HEK293T (cell line): ENCODE measurements at regions not wholly inside any gene's neighbourhood (a gene's known extent, or its start where the extent isn't known, plus 50 kb on each side); places are given as distances from the start of the nearest gene placed in this dataset.

Source experiments
- CTCF ChIA-PET: fragments of 350-600 bp; formaldehyde crosslinking; extraction: SDS; loops from one replicate; lab custom pipeline; 2021; ENCODE audit warnings: antibody characterized with exemption, inconsistent platforms; lab: Yijun Ruan, JAX
- POLR2A ChIA-PET: fragments of 350-600 bp; formaldehyde crosslinking; extraction: SDS; loops from one replicate; lab custom pipeline; 2020; ENCODE audit warnings: antibody characterized with exemption, inconsistent platforms; lab: Yijun Ruan, JAX
- DNase-seq: peaks from one replicate; pipeline ENCODE4 v3.0.0; 2012; ENCODE audit warnings: mixed read lengths; ENCODE audit errors: extremely low spot score
- ARNT ChIP-seq: fragments of 450-650 bp; IDR thresholded peaks from 2 replicates; pipeline ENCODE4 v1.6.1; 2017; ENCODE audit warnings: mild to moderate bottlenecking
- BHLHE40 ChIP-seq: fragments of 450-650 bp; IDR thresholded peaks from 2 replicates; pipeline ENCODE4 v1.6.1; 2016; ENCODE audit warnings: mild to moderate bottlenecking, moderate library complexity, borderline replicate concordance
- CTBP1 ChIP-seq: fragments of 450-650 bp; IDR thresholded peaks from 2 replicates; pipeline ENCODE4 v1.6.1; 2016; ENCODE audit warnings: borderline replicate concordance
- ELF4 ChIP-seq: fragments of 450-650 bp; IDR thresholded peaks from 2 replicates; pipeline ENCODE4 v1.6.1; 2017; ENCODE audit warnings: antibody characterized with exemption
- FOXA1 ChIP-seq: fragments of 450-650 bp; IDR thresholded peaks from 2 replicates; pipeline ENCODE4 v1.6.1; 2016; ENCODE audit warnings: mild to moderate bottlenecking
- FOXK2 ChIP-seq: fragments of 450-650 bp; IDR thresholded peaks from 2 replicates; pipeline ENCODE4 v1.6.1; 2016; ENCODE audit warnings: mild to moderate bottlenecking
- FOXM1 ChIP-seq: fragments of 450-650 bp; IDR thresholded peaks from 2 replicates; pipeline ENCODE4 v1.6.1; 2017; ENCODE audit warnings: mild to moderate bottlenecking, borderline replicate concordance
- HDGF ChIP-seq: fragments of 450-650 bp; IDR thresholded peaks from 2 replicates; pipeline ENCODE4 v1.6.1; 2017; ENCODE audit warnings: antibody characterized with exemption, borderline replicate concordance
- L3MBTL2 ChIP-seq: fragments of 450-650 bp; conservative IDR thresholded peaks from 2 replicates; pipeline ENCODE4 v1.6.1; 2016; ENCODE audit warnings: mild to moderate bottlenecking
- LEF1 ChIP-seq: fragments of 450-650 bp; IDR thresholded peaks from 2 replicates; pipeline ENCODE4 v1.6.1; 2017; ENCODE audit warnings: mild to moderate bottlenecking, borderline replicate concordance
- NFRKB ChIP-seq: fragments of 450-650 bp; IDR thresholded peaks from 2 replicates; pipeline ENCODE4 v1.6.1; 2016; ENCODE audit warnings: mild to moderate bottlenecking, moderate library complexity
- PKNOX1 ChIP-seq: fragments of 450-650 bp; IDR thresholded peaks from 2 replicates; pipeline ENCODE4 v1.6.1; 2016
- SP1 ChIP-seq: fragments of 450-650 bp; IDR thresholded peaks from 2 replicates; pipeline ENCODE4 v1.6.1; 2017
- SUZ12 ChIP-seq: fragments of 450-650 bp; IDR thresholded peaks from 2 replicates; pipeline ENCODE4 v1.6.1; 2016; ENCODE audit warnings: mild to moderate bottlenecking
- TARDBP ChIP-seq: fragments of 450-650 bp; IDR thresholded peaks from 2 replicates; pipeline ENCODE4 v1.6.1; 2016
- ZNF384 ChIP-seq: fragments of 450-650 bp; IDR thresholded peaks from 2 replicates; pipeline ENCODE4 v1.6.1; 2016

GRCh38 chr4:122045533-122045932, 93.7 kb upstream of the TRPC3 start:
- CTCF ChIA-PET: no interaction called here
- TF ChIP-seq FOXA1: no peak
- no peak for TF ChIP-seq L3MBTL2
- TF ChIP-seq FOXK2: no peak
- no peak for TF ChIP-seq BHLHE40
- no peak for TF ChIP-seq TARDBP
- no peak for TF ChIP-seq LEF1
- TF ChIP-seq PKNOX1: no peak
- no peak for TF ChIP-seq FOXM1
- no peak for TF ChIP-seq SP1
- no peak for TF ChIP-seq CTBP1
- TF ChIP-seq ELF4: no peak
- TF ChIP-seq NFRKB: no peak
- TF ChIP-seq HDGF: no peak
- no peak for TF ChIP-seq ZNF384
- TF ChIP-seq SUZ12: no peak
- no peak for TF ChIP-seq ARNT
- POLR2A ChIA-PET: no interaction called here
- DNase-seq: peak; percentile 36

GRCh38 chr4:122044501-122044900, 92.6 kb upstream of the TRPC3 start:
- POLR2A ChIA-PET: no interaction called here
- CTCF ChIA-PET: interaction anchor here (0.6 kb wide), 1 partner anchor 885 kb away, joined by 5 read pairs; no protein-coding TSS in a partner anchor
- no peak for DNase-seq

GRCh38 chr4:122041312-122041711, 89.5 kb upstream of the TRPC3 start:
- TF ChIP-seq FOXK2 (no peak), NFRKB (no peak), BHLHE40 (no peak), L3MBTL2 (no peak)
- DNase-seq: no peak
- ChIA-PET CTCF (no interaction called here), POLR2A (no interaction called here)

More at GRCh38 chr4:122044501-122044900, 92.6 kb upstream of the TRPC3 start:
- no peak for TF ChIP-seq ZNF384
- no peak for TF ChIP-seq TARDBP
- TF ChIP-seq FOXM1: no peak
- TF ChIP-seq LEF1: no peak
- TF ChIP-seq ELF4: no peak
- TF ChIP-seq CTBP1: no peak
- TF ChIP-seq PKNOX1: no peak
- no peak for TF ChIP-seq SUZ12
- no peak for TF ChIP-seq BHLHE40
- TF ChIP-seq SP1: no peak
- no peak for TF ChIP-seq FOXA1
- TF ChIP-seq FOXK2: no peak
- TF ChIP-seq ARNT: no peak
- no peak for TF ChIP-seq HDGF
- TF ChIP-seq NFRKB: no peak
- no peak for TF ChIP-seq L3MBTL2

- POLR2A ChIA-PET: no interaction called here
- TF ChIP-seq CTBP1 (no peak), SP1 (no peak), PKNOX1 (no peak), FOXK2 (no peak), L3MBTL2 (no peak), FOXA1 (no peak), ARNT (no peak), LEF1 (no peak), SUZ12 (no peak), HDGF (no peak), ELF4 (no peak), BHLHE40 (no peak), TARDBP (no peak)
- CTCF ChIA-PET: no interaction called here
- no peak for DNase-seq
Measured at GRCh38 chr4:122038896-122039295, 87.0 kb upstream of the TRPC3 start.

- no peak for TF ChIP-seq TARDBP
- ChIA-PET POLR2A (no interaction called here), CTCF (no interaction called here)
- no peak for DNase-seq
Measured at GRCh38 chr4:122034619-122035018, 82.8 kb upstream of the TRPC3 start.

- POLR2A ChIA-PET: no interaction called here
- no peak for DNase-seq
- CTCF ChIA-PET: no interaction called here
- TF ChIP-seq BHLHE40: no peak
- no peak for TF ChIP-seq CTBP1
- TF ChIP-seq TARDBP: no peak
- TF ChIP-seq L3MBTL2: no peak
- no peak for TF ChIP-seq SUZ12
- no peak for TF ChIP-seq ELF4
- TF ChIP-seq FOXA1: no peak
- no peak for TF ChIP-seq FOXK2
- no peak for TF ChIP-seq PKNOX1
- no peak for TF ChIP-seq SP1
- no peak for TF ChIP-seq LEF1
- no peak for TF ChIP-seq HDGF
- no peak for TF ChIP-seq NFRKB
- no peak for TF ChIP-seq FOXM1
- TF ChIP-seq ARNT: no peak
- TF ChIP-seq ZNF384: no peak
Measured at GRCh38 chr4:122027203-122027602, 75.3 kb upstream of the TRPC3 start.
